NAMALWA (cell line): ENCODE measurements at regions not wholly inside any gene's neighbourhood (a gene's known extent, or its start where the extent isn't known, plus 50 kb on each side); places are given as distances from the start of the nearest gene placed in this dataset.
"Not testable (repeated sequence)": the region's sequence is repeated elsewhere in the genome, so short reads cannot be mapped to it uniquely, and the experiment has no call there.

ENCODE experiments used
- DNase-seq: peaks from one replicate; pipeline ENCODE4 v3.0.0-alpha.2; 2015; ENCODE audit warnings: low spot score

DNA sequence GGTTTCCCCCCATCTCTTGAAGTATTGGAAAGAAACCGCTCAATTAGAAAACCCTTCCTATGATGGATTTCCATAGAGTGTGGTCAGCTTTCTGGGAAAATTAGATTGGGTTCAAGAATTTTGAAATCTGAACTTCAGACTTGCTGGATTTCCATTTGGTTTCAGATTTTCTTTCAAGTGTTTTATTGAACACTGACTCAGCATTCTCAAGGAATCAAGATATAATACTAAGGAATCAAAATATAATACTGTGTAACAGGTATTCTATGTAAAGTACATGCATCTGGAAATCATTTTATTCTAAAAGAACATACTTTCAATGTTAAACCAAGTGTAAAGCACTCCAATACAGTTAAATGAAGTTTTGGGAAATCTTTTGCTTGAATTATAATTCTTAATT, 94.7 kb upstream of the CCN2 start:
- DNase-seq: no peak

DNA sequence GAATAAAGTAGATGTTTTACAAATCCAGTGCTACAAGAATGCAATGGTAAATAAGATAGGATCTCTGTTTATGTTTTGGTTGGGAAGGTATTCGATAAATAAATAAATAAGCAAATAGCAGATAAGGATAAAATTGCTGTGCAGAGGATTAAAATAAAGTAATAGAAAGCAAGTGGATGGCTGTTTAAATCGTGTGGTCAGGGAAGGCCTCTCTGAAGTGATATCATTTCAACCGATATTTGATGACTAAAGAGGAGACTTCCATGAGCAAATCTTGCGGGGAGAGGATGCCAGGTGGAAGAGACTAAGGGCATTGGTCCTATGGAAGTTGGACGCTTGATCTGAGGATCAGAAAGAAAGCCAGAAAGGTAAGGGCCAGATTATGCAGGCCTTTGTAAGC, 92.0 kb upstream of the CCN2 start:
- no peak for DNase-seq

DNA sequence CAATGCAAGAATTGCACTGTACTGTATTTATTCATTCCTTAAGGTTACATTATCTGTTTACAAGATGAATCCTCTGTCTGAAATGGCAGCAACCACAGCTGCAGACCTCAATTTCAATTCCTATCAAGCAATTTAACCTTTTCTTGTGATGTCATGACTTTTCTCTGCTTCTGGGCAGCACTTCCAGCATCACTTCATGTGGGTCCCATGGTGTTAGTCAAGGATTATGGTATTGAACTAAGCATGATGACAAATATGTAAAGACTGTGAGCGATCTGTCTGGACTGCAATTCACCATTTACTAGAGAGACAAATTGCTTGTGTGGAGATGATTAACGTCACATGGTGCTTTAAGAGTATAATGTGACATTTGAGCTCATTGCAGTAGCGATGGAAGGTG, 90.5 kb upstream of the CCN2 start:
- no peak for DNase-seq

DNA sequence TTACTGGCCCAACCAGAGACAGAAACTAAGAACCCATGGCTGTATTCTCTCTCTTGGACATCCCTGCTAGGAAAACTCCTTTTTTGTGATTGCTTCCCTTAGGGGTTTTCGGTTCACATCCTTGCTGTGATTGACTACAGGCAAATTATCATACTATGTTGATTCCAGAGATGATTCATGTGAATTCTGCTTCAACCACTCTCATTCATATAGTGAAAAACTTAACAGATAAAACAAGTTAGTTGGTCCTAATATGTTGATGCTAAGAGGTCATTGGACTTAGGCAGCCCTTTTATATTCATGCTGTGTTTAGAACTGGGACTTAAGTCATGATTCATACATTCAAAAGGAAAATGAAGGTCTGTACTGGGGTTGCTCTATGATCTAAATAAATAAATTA, 76.9 kb upstream of the CCN2 start:
- DNase-seq: no peak

DNA sequence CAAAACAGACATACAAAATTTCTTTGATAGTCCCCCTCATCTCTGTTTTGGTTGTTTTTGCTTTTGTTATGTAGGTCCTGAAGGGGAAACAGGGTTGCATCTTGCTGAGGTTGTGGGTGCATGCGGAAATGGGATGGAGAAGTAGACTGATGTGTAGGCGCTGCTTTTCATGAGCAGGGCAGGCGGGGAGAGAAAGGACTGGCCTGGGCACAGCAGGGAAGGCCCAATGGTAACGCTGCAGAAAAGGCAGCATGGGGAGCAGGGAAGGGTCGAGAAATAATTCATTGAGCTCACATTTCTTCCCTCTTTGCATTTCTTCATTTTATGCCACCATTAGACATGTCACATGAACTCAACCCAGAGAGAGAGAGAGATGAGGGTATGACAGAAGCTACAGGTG, 74.3 kb upstream of the CCN2 start:
- no peak for DNase-seq

DNA sequence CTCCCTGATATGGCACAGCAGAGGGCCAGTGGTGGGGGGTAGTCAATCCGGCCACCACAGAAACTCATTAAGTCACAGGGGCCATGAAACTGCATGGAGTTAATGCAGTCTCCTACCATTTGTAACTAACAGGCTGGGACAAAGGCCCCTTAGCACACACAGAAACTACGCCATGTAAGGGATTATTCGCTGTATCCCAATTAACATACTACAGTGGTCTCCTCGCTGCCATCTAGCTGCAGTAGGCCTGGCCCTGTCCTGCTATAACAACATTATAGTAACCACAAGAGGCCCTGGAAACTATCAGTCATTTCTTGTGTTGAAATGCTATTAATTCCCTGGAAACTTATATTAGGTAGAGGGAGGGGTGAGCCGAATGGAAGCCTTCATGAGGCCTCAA, 72.3 kb upstream of the CCN2 start:
- no peak for DNase-seq

- no peak for DNase-seq
Measured at GRCh38 chr6:132021552-132022375, 70.6 kb upstream of the CCN2 start.

DNA sequence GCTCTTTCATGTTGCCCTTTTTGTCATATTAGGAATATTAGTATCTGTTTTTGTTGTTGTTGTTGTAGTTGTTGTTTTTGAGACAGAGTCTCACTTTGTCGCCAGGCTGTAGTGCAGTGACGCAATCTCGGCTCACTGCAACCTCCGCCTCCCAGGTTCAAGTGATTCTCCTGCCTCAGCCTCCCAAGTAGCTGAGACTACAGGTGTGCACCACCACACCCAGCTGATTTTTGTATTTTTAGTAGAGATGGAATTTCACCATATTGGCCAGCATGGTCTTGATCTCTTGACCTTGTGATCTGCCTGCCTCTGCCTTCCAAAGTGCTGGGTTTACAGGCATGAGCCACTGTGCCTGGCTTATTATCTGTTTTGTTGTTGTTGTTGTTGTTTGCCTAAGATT, 69.7 kb upstream of the CCN2 start:
- DNase-seq: not testable (repeated sequence)

- no peak for DNase-seq
Measured at GRCh38 chr6:132020138-132020581, 69.0 kb upstream of the CCN2 start.

DNA sequence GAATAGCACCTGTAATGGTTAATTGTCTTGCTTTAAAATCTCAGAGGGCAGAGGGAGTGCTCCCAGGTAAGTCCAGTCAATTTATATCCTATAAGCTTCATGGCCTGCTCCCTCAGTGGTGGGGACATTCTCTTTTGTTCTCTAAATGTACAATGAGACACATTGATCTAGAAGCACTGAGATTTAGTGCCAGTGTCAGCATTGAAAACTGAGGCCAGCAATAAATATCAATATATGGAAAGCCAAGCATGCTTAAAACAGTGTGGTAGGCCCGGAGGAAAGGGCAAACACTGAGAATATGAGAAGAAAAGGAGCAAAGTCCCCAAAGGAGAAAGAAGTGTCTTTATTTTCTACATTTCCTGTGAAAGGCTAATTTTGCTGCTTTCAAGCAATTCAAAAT, 68.4 kb upstream of the CCN2 start:
- no peak for DNase-seq

GRCh38 chr6:132017942-132018341, 66.8 kb upstream of the CCN2 start:
- DNase-seq: no peak

DNA sequence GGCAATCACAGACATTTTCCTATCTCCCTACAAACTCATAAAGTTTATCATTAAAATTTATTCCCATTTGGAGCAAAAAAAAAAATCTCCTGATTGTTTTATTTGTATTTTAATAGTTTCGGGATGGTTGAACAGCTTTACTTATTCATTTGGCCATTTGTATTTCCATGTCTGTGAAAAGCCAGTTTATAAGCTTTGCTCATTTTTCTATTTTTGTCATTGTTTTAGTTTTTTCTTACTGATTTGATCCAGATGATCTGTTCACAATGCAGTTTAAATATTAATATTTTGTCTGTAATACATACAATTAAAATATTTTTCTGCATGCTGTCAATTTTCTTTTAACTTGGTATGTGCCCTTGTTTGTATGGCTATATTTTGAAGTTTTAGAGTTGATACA, 65.2 kb upstream of the CCN2 start:
- DNase-seq: no peak

GRCh38 chr6:132011582-132011981, 60.4 kb upstream of the CCN2 start:
- no peak for DNase-seq

DNA sequence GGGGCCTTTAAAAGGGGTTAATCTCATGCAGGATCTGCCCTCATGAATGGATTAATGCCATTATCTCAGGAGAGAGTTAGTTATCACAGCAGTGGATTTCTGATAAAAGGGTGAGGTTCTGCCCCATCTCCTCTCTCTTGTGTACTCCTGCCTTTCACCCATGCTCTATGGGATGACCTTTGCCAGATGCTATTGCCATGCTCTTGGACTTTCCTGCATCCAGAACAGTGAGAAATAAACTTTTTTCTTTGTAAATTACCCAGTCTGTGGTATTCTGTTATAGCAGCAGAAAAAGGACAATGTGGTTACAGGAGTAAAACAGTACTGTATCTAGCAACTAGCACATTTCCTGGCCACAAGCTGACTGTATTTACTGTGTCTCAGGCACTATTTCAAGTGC, 58.0 kb upstream of the CCN2 start:
- no peak for DNase-seq

DNA sequence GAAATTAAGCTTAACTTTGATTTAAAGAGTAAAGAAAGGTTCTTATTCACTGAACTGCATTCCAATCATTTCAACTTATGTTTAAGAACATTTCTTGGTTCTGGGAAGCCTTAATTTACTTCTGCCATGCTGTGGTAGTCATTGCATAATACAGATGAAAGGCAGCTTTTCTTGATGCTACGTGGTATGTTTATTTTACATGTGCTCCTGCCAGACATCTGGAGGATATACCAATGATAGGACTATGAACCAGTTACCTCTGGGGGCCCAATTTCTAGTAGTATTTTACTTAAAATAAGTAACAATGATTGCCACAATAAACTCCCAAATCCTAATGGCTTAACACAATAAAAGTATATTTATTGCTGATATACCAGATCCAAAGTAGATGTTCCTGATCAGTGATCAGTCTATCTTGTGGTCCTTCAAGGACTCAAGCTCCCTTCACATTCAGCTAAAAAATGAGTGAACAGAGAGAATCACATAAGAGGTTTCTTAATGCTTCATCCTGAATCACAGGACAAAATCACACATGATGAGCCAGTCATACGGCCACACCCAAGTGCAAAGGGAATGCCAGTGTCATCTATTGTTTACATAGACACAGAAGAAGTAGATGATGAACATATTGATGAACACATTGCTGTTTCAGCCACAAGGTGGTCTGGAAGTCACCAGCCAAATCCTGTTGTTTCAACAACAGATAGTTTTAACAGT, 56.5 kb upstream of the CCN2 start:
- DNase-seq: no peak

DNA sequence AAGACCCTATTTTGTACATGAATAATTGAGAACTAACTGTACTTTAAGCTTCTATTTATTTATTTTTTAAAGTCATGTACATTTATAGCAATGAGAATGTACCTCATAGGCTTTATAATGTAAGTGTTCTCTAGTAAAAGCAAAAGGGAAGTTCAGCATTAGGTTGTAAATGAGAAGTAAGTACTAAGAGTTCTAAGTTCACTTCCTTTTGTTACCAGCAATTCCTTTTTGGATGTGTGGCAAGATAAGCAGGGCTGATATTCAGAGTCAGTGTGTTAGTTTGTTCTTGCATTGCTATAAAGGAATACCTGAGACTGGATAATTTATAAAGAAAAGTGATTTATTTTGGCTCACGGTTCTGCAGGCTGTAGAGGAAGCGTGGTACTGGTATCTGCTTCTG, 54.0 kb upstream of the CCN2 start:
- no peak for DNase-seq

GRCh38 chr6:132004668-132005067, 53.5 kb upstream of the CCN2 start:
- DNase-seq: no peak

DNA sequence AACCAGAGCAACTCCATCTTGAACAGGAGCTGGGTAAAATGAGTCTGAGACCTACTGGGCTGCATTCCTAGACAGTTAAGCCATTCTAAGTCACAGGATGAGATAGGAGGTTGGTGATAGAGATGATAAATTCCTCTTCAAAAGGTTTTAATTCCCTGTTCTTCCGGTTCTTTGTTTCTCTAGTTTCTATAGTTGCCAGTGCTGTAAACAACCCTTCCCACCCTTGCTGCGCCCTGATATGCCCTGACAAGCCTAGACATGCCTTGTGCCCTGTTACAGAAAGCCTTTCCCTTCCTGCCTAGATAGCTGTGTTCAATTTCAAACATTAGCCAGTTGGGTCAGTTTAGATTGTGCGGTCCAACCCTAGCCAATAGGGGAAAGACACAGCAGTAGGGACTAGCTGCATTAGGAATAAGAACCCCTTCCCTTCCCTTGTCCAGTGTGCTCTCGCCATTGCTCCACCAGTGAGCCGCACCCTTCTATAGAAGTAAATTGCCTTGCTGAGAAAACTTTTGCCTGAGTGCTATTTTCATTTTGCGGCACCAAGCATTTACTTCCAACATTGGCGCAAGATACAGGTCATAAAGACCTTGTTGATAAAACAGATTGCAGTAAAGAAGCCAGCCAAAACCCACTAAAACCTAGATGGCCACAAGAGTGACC, 52.5 kb upstream of the CCN2 start:
- no peak for DNase-seq
